GM21737 (cell line): ENCODE measurements at regions not wholly inside any gene's neighbourhood (a gene's known extent, or its start where the extent isn't known, plus 50 kb on each side); places are given as distances from the start of the nearest gene placed in this dataset.
"Not testable (repeated sequence)": the region's sequence is repeated elsewhere in the genome, so short reads cannot be mapped to it uniquely, and the experiment has no call there.

Experiments used
- ATAC-seq: cut with Tn5 transposase; IDR thresholded peaks from one replicate; pipeline ENCODE4 v1.9.1; 2021; ENCODE audit warnings: mild to moderate bottlenecking, moderate library complexity; ENCODE audit not compliant: unreplicated experiment

DNA sequence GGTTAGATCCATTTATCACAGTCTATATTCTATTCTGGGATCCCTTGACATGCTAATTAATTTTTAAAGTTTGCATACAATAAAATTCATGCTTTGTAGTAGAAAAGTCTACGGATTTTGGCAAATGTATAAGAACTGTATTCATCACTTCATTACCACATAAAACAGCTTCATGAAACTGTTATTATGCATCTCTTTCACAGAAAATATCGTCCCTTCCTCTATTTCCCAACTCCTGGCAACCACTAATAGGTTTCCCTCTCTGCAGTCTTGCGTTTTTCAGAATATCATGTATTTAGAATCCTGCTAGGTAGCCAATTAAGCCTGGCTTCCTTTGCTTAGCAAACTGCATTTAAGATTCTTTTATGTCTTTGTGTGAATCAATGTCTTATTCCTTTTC, 441.3 kb upstream of the RGS17 start:
- no peak for ATAC-seq

GRCh38 chr6:153568628-153569027, 437.5 kb upstream of the RGS17 start:
- no peak for ATAC-seq

- no peak for ATAC-seq
These were observed 433.7 kb upstream of the RGS17 start for GRCh38 chr6:153564803-153565202.

DNA sequence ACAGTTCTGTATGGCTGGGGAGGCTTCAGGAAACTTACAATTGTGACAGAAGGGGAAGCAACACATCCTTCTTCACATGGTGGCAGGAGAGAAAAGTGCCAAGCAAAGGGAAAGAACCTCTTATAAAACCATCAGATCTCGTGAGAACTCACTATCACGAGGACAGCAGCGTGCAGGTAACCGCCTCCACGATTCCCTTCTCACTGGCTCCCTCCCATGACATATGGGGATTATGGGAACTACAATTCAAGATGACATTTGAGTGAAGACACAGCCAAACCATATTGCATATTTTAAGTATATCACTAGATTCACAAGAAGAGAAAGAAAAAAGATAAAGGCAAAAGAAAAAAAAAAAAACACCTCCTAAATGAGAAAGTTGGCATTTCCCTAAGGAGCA, 431.9 kb upstream of the RGS17 start:
- ATAC-seq = no peak

- no peak for ATAC-seq
These were observed 422.5 kb upstream of the RGS17 start for GRCh38 chr6:153553627-153554026.

- ATAC-seq = no peak
These were observed 408.5 kb upstream of the RGS17 start for GRCh38 chr6:153539602-153540001.

GRCh38 chr6:153538491-153538890, 407.4 kb upstream of the RGS17 start:
- ATAC-seq = no peak

DNA sequence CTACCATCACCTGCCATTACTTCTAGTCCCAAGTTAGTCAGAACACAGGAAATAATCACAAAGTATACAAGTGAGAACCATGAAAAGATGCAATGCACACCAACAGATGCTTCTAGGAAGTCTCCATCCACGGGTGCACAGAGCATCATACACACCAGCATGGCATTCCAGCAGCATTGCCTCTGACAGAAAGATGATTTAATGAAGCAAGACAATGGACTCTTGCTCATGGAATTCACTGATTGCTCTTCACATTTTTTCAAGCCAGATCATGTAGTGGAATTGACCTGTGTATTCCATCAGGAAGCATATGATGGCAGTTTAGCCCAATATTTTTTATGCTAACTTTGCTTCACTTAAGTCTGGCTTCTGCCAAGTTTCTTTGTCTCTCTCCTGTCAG, 406.3 kb upstream of the RGS17 start:
- no peak for ATAC-seq

- no peak for ATAC-seq
These were observed 395.4 kb upstream of the RGS17 start for GRCh38 chr6:153526479-153526878.

- ATAC-seq = no peak
These were observed 394.9 kb upstream of the RGS17 start for GRCh38 chr6:153525998-153526397.

DNA sequence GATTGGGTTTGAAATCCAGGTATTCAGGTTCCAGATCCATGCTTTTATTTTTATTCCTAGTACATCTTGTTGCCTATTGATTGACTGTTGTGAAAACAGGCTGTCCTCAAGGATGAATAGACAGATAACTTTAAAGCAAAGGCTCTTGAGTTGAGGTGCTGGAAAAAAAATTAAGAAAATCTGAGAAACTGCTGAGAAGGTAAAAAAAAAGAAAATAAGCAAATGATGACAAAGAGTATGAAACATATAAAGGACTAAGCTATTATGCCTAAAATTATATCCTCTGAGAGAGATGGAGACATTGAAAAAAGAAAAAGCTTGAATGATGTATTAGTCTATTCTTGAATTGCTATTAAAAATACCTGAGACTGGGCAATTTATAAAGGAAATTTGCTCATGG, 392.3 kb upstream of the RGS17 start:
- no peak for ATAC-seq

DNA sequence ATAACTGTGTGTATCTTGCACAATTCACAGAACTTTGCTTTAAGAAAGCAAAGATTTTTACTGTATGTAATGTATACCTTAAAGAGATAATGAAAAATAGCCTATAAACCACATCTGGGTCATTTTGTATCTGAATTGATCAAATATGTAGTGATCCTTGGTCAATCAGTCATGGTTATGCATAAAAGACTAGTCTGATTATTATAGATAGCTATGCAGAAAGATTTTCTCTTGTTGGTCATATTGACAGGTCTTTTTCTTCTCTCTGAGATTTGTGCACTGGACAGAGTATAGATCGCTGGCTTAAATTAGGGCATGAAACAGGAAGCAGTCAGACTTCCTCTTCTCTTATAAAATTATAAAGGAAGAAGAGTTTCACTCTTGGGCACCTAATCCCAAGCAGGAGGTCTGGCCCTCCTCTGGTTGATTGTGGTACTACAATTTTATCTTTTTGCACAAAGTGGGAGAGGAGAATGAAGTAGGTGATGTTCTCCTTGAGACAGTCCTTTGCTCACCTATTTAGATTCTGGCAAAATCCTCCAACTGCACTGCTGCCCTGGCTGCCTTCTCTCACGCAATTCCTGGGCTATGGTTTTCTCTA, 380.9 kb upstream of the RGS17 start:
- ATAC-seq = no peak

GRCh38 chr6:153503810-153504209, 372.7 kb upstream of the RGS17 start:
- no peak for ATAC-seq

GRCh38 chr6:153493501-153493900, 362.4 kb upstream of the RGS17 start:
- no peak for ATAC-seq

GRCh38 chr6:153489479-153489878, 358.4 kb upstream of the RGS17 start:
- ATAC-seq = no peak

- no peak for ATAC-seq
These were observed 357.2 kb upstream of the RGS17 start for GRCh38 chr6:153488267-153488666.

- ATAC-seq = no peak
These were observed 354.0 kb upstream of the RGS17 start for GRCh38 chr6:153485072-153485471.

DNA sequence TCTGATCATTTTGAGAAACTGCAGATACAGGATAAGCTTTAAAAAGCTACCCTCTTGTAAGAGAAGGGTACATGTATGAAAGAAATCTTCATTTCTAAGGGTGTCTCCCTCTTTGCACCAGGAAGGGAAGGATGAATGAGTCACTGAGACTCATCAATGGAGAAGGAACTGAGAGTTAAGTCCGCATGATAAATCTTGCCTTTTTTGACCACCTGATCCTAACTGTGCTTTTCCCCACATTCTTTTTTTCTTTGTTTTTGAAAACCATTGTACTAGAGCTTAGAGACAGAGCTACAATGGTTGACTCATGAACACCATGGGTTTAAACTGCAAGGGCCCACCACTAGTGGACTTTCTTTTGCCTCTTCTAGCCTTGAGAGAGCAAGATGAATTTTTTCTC, 353.0 kb upstream of the RGS17 start:
- no peak for ATAC-seq

DNA sequence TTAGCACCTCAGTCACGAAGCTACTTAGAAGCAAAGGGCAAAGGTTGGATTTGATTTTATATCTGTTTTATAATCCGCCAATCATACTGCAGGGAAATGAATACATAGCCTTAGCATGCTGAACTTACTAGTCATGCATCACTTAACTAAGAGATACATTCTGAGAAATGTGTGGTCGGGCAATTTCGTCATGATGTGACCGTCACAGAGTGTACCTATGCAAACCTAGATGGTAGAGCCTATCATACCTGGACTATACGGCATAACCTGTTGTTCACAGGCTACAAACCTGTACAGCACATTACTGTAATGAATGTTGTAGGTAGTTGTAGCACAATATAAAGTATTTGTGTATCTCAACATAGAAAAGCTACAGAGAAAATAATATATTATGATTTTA, 345.2 kb upstream of the RGS17 start:
- no peak for ATAC-seq

- no peak for ATAC-seq
These were observed 334.0 kb upstream of the RGS17 start for GRCh38 chr6:153465050-153465449.

DNA sequence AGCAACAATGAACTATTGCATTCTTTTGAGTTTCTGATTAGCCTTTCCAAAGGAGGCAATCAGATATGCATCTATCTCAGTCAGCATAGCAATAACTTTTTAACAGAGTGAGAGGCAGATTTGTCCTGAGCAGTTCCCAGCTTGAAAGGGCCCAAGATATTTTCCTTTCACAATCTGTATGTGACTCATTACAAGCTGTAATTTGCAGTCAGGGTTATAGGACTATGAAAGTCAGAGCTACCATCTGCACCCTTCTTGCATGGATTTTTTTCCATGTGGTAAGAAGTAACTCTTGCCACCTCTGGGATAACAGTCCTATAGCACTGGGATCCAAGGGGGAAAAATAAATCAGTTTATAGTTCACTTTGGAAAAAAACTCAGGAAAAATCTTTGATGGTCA, 318.2 kb upstream of the RGS17 start:
- ATAC-seq = no peak

- not testable (repeated sequence) for ATAC-seq
These were observed 311.7 kb upstream of the RGS17 start for GRCh38 chr6:153442749-153443148.

DNA sequence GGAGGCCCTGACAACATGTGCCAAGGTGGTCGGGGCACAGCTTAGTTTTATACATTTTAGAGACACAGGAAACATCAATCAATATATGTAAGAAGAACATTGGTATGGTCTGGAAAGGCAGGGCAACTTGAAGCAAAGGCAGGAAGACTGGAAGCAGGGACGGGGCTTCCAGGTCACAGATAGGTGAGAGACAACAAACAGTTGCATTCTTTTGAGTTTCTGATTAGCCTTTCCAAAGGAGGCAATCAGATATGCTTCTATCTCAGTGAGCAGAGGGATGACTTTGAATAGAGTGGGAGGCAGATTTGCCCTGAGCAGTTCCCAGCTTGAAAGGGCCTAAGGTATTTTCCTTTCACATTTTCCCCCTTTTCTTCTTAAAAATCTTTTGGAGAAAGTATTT, 311.0 kb upstream of the RGS17 start:
- ATAC-seq = no peak

DNA sequence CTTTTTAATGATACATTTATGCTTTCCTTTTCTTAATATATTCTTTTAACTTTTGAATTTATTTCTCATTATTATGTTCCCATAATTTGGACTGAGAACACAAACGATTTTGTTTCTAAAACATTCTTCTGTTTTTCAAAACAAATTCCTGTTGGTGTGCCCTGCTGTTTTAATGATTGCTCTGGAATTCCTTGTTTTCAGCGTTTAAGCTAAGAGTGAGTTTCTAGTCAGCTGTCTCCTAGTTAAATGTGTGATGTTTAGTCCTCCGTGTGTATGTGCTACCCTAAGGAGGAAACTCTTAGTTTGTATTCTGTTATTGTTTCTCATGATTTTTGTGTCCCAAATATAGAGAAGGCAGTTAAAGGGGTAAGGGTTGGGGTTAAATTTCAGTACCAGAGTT, 306.1 kb upstream of the RGS17 start:
- ATAC-seq = no peak
